Large intestine (tissue), 3 donors: ENCODE measurements at regions not wholly inside any gene's neighbourhood (a gene's known extent, or its start where the extent isn't known, plus 50 kb on each side); places are given as distances from the start of the nearest gene placed in this dataset.

ENCODE experiments used
- DNase-seq, 2 donors: peaks; one replicate each; pipeline versions ENCODE4 v3.0.0 to v3.0.0-alpha.2; 2013
- H3K27ac ChIP-seq: one replicate; pipeline ENCODE4 v1.5.1; 2013; ENCODE audit warnings: low read length
- H3K27me3 ChIP-seq: 2 replicates; pipeline ENCODE4 v1.6.1; 2013; ENCODE audit warnings: low read length; ENCODE audit not compliant: control insufficient read depth, insufficient read depth
- H3K36me3 ChIP-seq: 2 replicates; pipeline ENCODE4 v1.6.1; 2013; ENCODE audit warnings: low read length; ENCODE audit not compliant: control insufficient read depth, insufficient read depth
- H3K4me1 ChIP-seq: one replicate; pipeline ENCODE4 v1.6.1; 2013; ENCODE audit warnings: low read length; ENCODE audit not compliant: control insufficient read depth, insufficient read depth
- H3K4me3 ChIP-seq: one replicate; pipeline ENCODE4 v1.5.1; 2013; ENCODE audit warnings: low read length
- H3K9me3 ChIP-seq: one replicate; pipeline ENCODE4 v1.6.1; 2013; ENCODE audit warnings: mild to moderate bottlenecking, low read depth, low read length, moderate library complexity; ENCODE audit not compliant: control insufficient read depth
- WGBS: methylation state at CpG from one replicate; pipeline ENCODE4 v1.1.5; 2013; ENCODE audit warnings: low lambda C conversion rate; ENCODE audit not compliant: insufficient coverage; 5-methylcytosine and 5-hydroxymethylcytosine counted together

GRCh38 chr15:27686369-27686768 is 412.7 kb downstream of the OCA2 start:
- DNase-seq: peak in 1 of 2 donors; percentile 49

GRCh38 chr15:27685644-27686043 is 413.5 kb downstream of the OCA2 start:
- Histone ChIP-seq H3K9me3 (no peaks in the 10 kb centered on the region), H3K4me3 (no peak overlapping the region)
- WGBS: no CpG with 5 or more reads among the region's 6 CpGs

More at GRCh38 chr15:27686369-27686768, 412.7 kb downstream of the OCA2 start:
- H3K4me1 ChIP-seq: peaks cover 5% of the 10 kb centered on the region
- no peak overlapping the region for H3K4me3 ChIP-seq
- WGBS: no CpG with 5 or more reads among the region's 3 CpGs
- no peaks in the 10 kb centered on the region for H3K9me3 ChIP-seq
- H3K36me3 ChIP-seq: no peaks in the 10 kb centered on the region
- H3K27ac ChIP-seq: no peak overlapping the region
- no peaks in the 10 kb centered on the region for H3K27me3 ChIP-seq

GRCh38 chr15:27683121-27683520 is 416.0 kb downstream of the OCA2 start:
- Histone ChIP-seq H3K27me3 (no peaks in the 10 kb centered on the region), H3K4me3 (no peak overlapping the region), H3K36me3 (no peaks in the 10 kb centered on the region), H3K27ac (no peak overlapping the region), H3K9me3 (no peaks in the 10 kb centered on the region), H3K4me1 (peaks cover 5% of the 10 kb centered on the region)
- no CpG with 5 or more reads among the region's 3 CpGs for WGBS
- no peak for DNase-seq

More at GRCh38 chr15:27685644-27686043, 413.5 kb downstream of the OCA2 start:
- peaks cover 5% of the 10 kb centered on the region for H3K4me1 ChIP-seq
- DNase-seq: no peak
- no peaks in the 10 kb centered on the region for H3K36me3 ChIP-seq
- H3K27ac ChIP-seq: no peak overlapping the region
- no peaks in the 10 kb centered on the region for H3K27me3 ChIP-seq

GRCh38 chr15:27681038-27681437 is 418.1 kb downstream of the OCA2 start:
- peaks cover 2% of the 10 kb centered on the region for H3K4me1 ChIP-seq
- H3K27ac ChIP-seq: no peak overlapping the region
- no peaks in the 10 kb centered on the region for H3K9me3 ChIP-seq
- no peak for DNase-seq
- no peaks in the 10 kb centered on the region for H3K27me3 ChIP-seq
- WGBS: no CpG with 5 or more reads among the region's 8 CpGs
- H3K36me3 ChIP-seq: no peaks in the 10 kb centered on the region
- H3K4me3 ChIP-seq: no peak overlapping the region

GRCh38 chr15:27679731-27680471 is 419.2 kb downstream of the OCA2 start:
- H3K27me3 ChIP-seq: no peaks in the 10 kb centered on the region
- no peak overlapping the region for H3K4me3 ChIP-seq

GRCh38 chr15:27679203-27679602 is 419.9 kb downstream of the OCA2 start:
- no peak for DNase-seq
- no peak overlapping the region for H3K27ac ChIP-seq
- H3K27me3 ChIP-seq: no peaks in the 10 kb centered on the region
- H3K9me3 ChIP-seq: no peaks in the 10 kb centered on the region
- no peak overlapping the region for H3K4me3 ChIP-seq
- H3K36me3 ChIP-seq: no peaks in the 10 kb centered on the region
- no CpG with 5 or more reads among the region's 4 CpGs for WGBS
- no peaks in the 10 kb centered on the region for H3K4me1 ChIP-seq

More at GRCh38 chr15:27679731-27680471, 419.2 kb downstream of the OCA2 start:
- no CpG with 5 or more reads among the region's 19 CpGs for WGBS
- Histone ChIP-seq H3K36me3 (no peaks in the 10 kb centered on the region), H3K9me3 (no peaks in the 10 kb centered on the region), H3K27ac (no peak overlapping the region), H3K4me1 (no peaks in the 10 kb centered on the region)
- DNase-seq: peak; percentile 36 to 48

- Histone ChIP-seq H3K4me1 (no peaks in the 10 kb centered on the region), H3K4me3 (no peak overlapping the region), H3K9me3 (no peaks in the 10 kb centered on the region), H3K27me3 (no peaks in the 10 kb centered on the region), H3K36me3 (no peaks in the 10 kb centered on the region), H3K27ac (no peak overlapping the region)
- no CpG with 5 or more reads among the region's 6 CpGs for WGBS
- DNase-seq: no peak
These were observed 421.2 kb downstream of the OCA2 start for GRCh38 chr15:27677951-27678350.

GRCh38 chr15:27676647-27677046 is 422.5 kb downstream of the OCA2 start:
- H3K27me3 ChIP-seq: no peaks in the 10 kb centered on the region
- no peaks in the 10 kb centered on the region for H3K9me3 ChIP-seq
- no CpG with 5 or more reads among the region's 9 CpGs for WGBS

GRCh38 chr15:27675571-27675970 is 423.5 kb downstream of the OCA2 start:
- Histone ChIP-seq H3K9me3 (no peaks in the 10 kb centered on the region), H3K27me3 (no peaks in the 10 kb centered on the region), H3K4me3 (no peak overlapping the region), H3K27ac (no peak overlapping the region), H3K36me3 (no peaks in the 10 kb centered on the region), H3K4me1 (no peaks in the 10 kb centered on the region)
- no CpG with 5 or more reads among the region's 8 CpGs for WGBS
- DNase-seq: no peak

More at GRCh38 chr15:27676647-27677046, 422.5 kb downstream of the OCA2 start:
- no peak for DNase-seq
- Histone ChIP-seq H3K4me1 (no peaks in the 10 kb centered on the region), H3K27ac (no peak overlapping the region), H3K36me3 (no peaks in the 10 kb centered on the region), H3K4me3 (no peak overlapping the region)

GRCh38 chr15:27674826-27675225 is 424.3 kb downstream of the OCA2 start:
- H3K9me3 ChIP-seq: no peaks in the 10 kb centered on the region
- no peaks in the 10 kb centered on the region for H3K4me1 ChIP-seq
- no peaks in the 10 kb centered on the region for H3K27me3 ChIP-seq
- no peak for DNase-seq
- H3K36me3 ChIP-seq: no peaks in the 10 kb centered on the region
- H3K4me3 ChIP-seq: no peak overlapping the region
- WGBS: no CpG with 5 or more reads among the region's 10 CpGs
- H3K27ac ChIP-seq: no peak overlapping the region
